GF-D8 (cell line): ENCODE measurements at regions not wholly inside any gene's neighbourhood (a gene's known extent, or its start where the extent isn't known, plus 50 kb on each side); places are given as distances from the start of the nearest gene placed in this dataset.

Experiments used
- DNase-seq: peaks from one replicate; lab custom pipeline; 2025; lab: John Stamatoyannopoulos, UW

GRCh38 chrX:10818651-10819050 is 198.3 kb upstream of the MID1 start:
- DNase-seq: no peak

- no peak for DNase-seq
Measured at GRCh38 chrX:10819973-10820372, 199.6 kb upstream of the MID1 start.

GRCh38 chrX:10821293-10821692 is 200.9 kb upstream of the MID1 start:
- DNase-seq: no peak

- DNase-seq: no peak
Measured at GRCh38 chrX:10828036-10828435, 207.7 kb upstream of the MID1 start.

- DNase-seq: no peak
Measured at GRCh38 chrX:10828640-10829039, 208.3 kb upstream of the MID1 start.

GRCh38 chrX:10831716-10832502 is 211.5 kb upstream of the MID1 start:
- DNase-seq: no peak

- no peak for DNase-seq
Measured at GRCh38 chrX:10833299-10834169, 213.1 kb upstream of the MID1 start.

- no peak for DNase-seq
Measured at GRCh38 chrX:10841579-10841978, 221.2 kb upstream of the MID1 start.

GRCh38 chrX:10842646-10843045 is 222.3 kb upstream of the MID1 start:
- DNase-seq: no peak

- no peak for DNase-seq
Measured at GRCh38 chrX:10847333-10847732, 226.9 kb upstream of the MID1 start.

- DNase-seq: no peak
Measured at GRCh38 chrX:10851809-10852208, 231.4 kb upstream of the MID1 start.

- DNase-seq: no peak
Measured at GRCh38 chrX:10854594-10854993, 234.2 kb upstream of the MID1 start.

GRCh38 chrX:10855845-10856244 is 235.5 kb upstream of the MID1 start:
- DNase-seq: no peak

- DNase-seq: no peak
Measured at GRCh38 chrX:10856797-10857196, 236.4 kb upstream of the MID1 start.

- no peak for DNase-seq
Measured at GRCh38 chrX:10859353-10859752, 239.0 kb upstream of the MID1 start.

GRCh38 chrX:10875995-10876394 is 235.1 kb upstream of the HCCS start:
- no peak for DNase-seq

GRCh38 chrX:10882484-10882883 is 228.6 kb upstream of the HCCS start:
- no peak for DNase-seq

- no peak for DNase-seq
Measured at GRCh38 chrX:10884246-10884645, 226.9 kb upstream of the HCCS start.

GRCh38 chrX:10892621-10893225 is 218.4 kb upstream of the HCCS start:
- no peak for DNase-seq

- peak; percentile 16 for DNase-seq
Measured at GRCh38 chrX:10893366-10893765, 217.8 kb upstream of the HCCS start.

GRCh38 chrX:10893976-10894375 is 217.2 kb upstream of the HCCS start:
- DNase-seq: no peak

- no peak for DNase-seq
Measured at GRCh38 chrX:10897768-10898167, 213.4 kb upstream of the HCCS start.
